GM12875 (cell line): ENCODE measurements at regions not wholly inside any gene's neighbourhood (a gene's known extent, or its start where the extent isn't known, plus 50 kb on each side); places are given as distances from the start of the nearest gene placed in this dataset.

Experiments used
- H3K4me3 ChIP-seq: one replicate; pipeline ENCODE4 v1.5.1; 2011; ENCODE audit warnings: low read depth, low read length, control low read depth
- TF ChIP-seq, protein P1 (sequence below): IDR thresholded peaks from 2 replicates; pipeline ENCODE4 v1.5.1; 2011; ENCODE audit warnings: low read depth, mild to moderate bottlenecking, control low read depth, inconsistent platforms, low read length, moderate library complexity, borderline replicate concordance; ENCODE audit not compliant: insufficient read depth

- TF ChIP-seq, protein P1, sequence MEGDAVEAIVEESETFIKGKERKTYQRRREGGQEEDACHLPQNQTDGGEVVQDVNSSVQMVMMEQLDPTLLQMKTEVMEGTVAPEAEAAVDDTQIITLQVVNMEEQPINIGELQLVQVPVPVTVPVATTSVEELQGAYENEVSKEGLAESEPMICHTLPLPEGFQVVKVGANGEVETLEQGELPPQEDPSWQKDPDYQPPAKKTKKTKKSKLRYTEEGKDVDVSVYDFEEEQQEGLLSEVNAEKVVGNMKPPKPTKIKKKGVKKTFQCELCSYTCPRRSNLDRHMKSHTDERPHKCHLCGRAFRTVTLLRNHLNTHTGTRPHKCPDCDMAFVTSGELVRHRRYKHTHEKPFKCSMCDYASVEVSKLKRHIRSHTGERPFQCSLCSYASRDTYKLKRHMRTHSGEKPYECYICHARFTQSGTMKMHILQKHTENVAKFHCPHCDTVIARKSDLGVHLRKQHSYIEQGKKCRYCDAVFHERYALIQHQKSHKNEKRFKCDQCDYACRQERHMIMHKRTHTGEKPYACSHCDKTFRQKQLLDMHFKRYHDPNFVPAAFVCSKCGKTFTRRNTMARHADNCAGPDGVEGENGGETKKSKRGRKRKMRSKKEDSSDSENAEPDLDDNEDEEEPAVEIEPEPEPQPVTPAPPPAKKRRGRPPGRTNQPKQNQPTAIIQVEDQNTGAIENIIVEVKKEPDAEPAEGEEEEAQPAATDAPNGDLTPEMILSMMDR, result no peak
- no peak overlapping the region for H3K4me3 ChIP-seq
These were observed 54.1 kb upstream of the EXOC2 start for GRCh38 chr6:747028-747427.

DNA sequence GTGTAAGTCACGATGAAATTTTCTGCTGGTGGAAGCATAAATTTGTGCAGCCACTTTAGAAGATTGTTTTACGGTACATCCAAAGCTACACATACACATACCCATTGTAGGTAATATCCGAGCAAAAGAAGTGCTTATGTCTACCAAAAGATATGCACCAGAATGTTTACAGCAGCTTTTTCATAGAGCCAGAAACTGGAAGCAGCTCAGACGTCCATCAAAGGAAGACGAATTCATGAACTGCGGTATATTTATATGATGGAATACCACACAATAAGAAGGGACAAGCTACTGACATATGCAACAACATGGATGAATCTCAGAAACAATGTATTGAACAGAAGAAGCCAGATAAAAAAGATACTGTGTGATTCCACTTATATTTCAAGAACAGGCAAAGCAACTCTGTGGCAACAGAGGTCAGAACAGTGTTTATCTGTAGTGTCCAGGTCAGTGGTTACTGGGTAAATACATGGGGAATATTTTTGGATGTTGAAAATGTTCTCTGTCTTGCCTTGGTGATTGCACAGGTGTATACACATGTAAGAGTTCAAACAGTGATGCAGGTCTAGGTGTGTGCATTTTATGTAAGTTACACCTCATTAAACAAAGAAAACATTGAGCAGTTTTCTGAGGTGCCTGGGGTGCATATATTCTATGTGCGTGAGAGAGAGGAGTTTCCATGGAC is 51.9 kb upstream of the EXOC2 start:
- TF ChIP-seq, protein P1, result no peak
- H3K4me3 ChIP-seq, result no peak overlapping the region

- TF ChIP-seq, protein P1, result no peak
- H3K4me3 ChIP-seq, result no peak overlapping the region
These were observed 50.6 kb upstream of the EXOC2 start for GRCh38 chr6:743320-744096.
